ENCODE measurements at regions not wholly inside any gene's neighbourhood (a gene's known extent, or its start where the extent isn't known, plus 50 kb on each side); places are given as distances from the start of the nearest gene placed in this dataset.
"Not testable (repeated sequence)": the region's sequence is repeated elsewhere in the genome, so short reads cannot be mapped to it uniquely, and the experiment has no call there.

DNA sequence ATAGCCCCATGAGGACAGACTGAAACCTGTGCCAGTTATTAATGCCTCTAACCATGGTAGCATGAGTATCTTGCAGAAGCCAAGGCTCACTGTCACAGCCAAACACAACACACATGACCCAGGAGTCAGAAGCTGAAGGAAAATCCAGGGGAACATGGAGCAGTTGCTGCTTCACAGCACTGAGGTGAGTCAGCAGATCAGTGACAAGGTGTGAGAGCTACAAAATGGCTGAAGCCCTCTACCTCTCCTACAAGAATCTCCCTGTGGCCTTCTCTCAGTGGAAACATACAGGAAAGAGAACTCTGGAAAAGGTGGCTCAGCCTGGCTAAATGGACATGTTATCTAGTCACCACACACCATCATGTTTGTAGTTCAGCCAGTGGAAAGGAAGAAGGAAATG lies 93.5 kb downstream of the NAB1 start:
- DNase-seq (ENCODE audit: low read depth): no peak

DNA sequence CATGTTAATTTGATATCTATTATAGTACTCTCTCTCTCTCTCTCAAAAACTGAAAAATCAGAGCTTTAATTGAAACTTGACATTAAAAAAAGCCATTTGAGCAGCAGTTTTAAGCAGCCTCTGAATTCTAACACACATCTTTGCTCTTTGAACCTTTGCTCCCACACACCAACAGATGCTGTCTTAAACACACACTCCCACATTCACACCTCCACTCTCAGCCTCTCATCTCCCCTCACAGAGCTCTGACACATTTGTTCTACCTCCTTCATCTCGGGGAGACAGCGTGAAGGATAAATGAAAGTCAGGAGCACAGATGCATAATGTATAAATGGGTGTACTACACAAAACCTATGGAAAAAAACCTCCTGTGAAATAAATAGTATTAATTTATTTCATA lies 95.2 kb downstream of the NAB1 start:
- no peak for DNase-seq (ENCODE audit: low read depth)

DNA sequence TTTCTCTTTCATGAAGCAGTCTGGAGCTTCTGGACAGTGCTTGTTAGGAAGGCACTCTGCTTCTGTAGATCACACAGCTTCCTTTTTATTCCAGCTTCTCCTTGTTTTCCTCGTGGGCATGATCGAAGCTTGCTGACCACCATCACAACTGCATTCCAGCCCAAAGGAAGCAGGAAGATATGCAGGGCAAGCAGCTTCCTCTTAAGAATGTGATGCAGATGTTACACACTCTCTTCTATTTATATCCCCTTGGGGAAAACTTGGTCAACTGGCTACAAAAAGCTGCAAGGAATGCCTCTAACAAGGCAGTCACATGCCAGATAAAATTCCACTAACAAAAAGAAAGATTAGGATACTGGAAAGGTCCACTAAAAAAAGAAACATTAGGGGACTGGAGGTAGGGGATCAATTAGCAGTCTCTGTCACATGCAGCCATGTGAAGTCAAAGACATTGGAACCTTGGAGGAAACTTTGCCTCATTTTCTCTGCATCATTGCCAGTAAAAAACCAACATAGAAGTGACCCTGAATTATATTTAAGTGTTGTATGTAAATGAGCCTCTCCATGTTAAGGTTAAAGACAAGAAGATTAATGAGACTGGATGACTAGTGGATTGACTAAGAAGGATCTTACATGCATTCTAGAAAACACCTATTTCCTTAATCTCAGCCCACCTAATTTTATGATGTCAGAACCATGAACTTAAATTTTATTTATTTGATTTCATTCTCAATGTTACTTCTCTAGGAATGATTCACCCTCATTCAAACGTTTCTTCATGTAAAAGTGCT lies 98.3 kb downstream of the NAB1 start:
- DNase-seq (ENCODE audit: low read depth): peak; percentile 31

DNA sequence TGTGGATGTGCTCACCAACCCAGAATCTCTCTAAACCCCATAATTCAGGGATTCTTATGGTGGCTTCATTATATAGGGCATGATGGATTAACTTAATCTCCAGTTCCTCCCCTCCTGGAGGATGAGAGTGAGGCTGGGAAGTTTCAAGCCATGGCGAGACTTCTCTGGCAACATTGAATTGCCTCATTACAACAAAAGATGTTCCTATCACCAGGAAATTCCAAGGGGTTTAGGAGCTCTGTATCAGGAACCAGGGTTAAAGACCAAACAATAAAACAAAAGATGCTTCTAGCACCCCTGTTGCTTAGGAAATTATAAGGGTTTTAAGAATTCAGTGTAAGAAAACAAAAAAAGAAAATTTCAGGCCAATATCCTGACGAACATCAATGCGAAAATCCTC lies 100.1 kb downstream of the NAB1 start:
- no peak for DNase-seq (ENCODE audit: low read depth)

DNA sequence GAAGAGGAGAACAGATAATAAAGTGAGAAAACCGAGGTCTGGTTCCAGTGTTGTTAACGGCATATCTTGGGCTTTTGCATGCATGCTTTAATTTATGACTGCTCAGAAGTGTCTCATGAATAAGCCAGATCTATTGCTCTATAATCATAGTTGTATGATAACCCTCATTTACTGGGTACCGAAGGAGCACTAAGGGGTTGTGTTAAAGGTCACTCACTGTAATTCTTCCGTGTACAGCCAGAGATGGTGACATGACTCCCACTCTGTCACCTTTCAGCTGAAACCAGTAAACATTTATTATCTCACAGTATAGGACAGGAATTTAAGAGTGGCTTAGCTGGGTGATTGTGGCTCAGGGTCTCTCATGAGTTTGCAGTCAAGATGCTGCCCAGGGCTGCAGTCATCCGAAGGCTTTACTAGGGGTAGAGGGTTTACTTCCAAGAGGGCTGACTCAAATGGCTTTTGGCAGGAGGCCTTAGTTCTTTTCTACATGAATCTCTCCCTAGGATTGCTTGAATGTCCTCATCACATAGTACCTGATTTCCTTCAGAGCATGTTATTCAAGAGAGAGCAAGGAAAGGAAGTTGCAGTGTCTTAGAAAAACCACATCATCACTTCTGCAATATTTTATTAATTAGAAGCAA lies 107.0 kb downstream of the NAB1 start:
- no peak for DNase-seq (ENCODE audit: low read depth)

DNA sequence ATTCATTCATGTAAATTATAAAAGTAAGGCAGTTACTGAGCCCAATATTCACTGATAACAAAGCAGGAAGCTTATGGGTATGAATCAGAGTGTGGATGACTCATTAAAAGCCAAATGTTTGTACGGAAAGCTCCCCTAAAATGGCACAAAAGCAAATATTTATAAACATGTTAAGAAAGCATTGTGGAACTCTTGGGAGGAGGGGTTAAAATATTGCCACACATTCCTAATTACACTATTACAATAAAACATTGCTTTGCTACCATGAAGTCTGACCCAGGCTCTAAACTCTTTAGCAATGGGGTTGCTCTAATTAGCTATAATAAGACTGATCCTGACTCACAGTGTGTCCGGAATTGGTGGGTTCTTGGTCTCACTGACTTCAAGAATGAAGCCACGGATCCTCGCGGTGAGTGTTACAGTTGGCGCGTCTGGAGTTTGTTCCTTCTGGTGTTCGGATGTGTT lies 110.9 kb downstream of the NAB1 start:
- DNase-seq (ENCODE audit: low read depth): peak; percentile 78

DNA sequence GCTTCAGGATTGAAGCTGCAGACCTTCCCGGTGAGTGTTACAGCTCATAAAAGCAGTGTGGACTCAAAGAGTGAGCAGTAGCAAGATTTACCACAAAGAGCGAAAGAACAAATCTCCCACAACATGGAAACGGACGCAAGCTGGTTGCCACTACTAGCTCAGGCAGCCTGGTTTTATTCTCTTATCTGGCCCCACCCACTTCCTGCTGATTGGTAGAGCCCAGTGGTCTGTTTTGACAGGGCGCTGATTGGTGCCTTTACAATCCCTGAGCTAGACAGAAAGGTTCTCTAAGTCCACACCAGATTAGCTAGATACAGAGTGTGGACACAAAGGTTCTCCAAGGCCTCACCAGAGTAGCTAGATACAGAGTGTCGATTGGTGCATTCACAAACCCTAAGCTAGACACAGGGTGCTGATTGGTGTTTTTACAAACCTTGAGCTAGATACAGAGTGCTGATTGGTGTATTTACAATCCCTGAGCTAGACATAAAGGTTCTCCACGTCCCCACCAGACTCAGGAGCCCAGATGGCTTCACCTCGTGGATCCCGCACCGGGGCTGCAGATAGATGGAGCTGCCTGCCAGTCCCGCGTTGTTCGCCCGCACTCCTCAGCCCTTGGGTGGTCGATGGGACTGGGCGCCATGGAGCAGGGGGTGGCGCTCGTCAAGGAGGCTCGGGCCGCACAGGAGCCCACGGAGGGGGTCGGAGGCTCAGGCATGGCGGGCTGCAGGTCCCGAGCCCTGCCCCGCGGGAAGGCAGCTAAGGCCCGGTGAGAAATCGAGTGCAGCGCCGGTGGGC lies 111.7 kb downstream of the NAB1 start:
- not testable (repeated sequence) for DNase-seq (ENCODE audit: low read depth)

DNA sequence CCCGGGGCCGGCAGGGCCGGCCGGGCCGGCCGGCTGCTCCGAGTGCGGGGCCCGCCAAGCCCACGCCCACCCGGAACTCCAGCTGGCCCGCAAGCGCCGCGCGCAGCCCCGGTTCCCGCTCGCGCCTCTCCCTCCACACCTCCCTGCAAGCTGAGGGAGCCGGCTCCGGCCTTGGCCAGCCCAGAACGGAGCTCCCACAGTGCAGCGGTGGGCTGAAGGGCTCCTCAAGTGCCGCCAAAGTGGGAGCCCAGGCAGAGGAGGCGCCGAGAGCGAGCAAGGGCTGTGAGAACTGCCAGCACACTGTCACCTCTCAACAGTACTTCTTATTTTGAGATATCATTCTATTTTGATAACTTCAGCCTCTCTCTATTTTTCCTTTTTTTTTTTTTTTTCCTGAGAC lies 112.3 kb downstream of the NAB1 start:
- DNase-seq (ENCODE audit: low read depth): not testable (repeated sequence)

DNA sequence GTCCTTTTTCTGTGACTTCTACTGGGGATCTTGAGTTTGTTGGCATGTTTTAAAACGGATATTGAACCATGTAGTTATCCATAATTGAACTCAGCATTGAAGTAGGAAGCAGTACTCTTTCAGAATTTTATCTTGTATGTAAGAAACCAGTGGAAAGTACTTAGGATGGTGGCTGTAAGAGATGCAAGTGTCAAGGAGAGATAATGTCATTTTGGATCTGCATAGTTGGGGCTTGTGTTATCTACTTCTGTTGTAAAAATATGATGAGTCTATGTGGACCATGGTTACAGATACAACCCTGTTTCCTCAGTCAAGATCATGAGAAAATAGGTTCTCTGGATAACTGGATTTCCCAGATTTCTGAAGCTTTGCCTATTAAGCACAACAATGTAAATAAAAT lies 113.7 kb downstream of the NAB1 start:
- DNase-seq (ENCODE audit: low read depth): no peak

DNA sequence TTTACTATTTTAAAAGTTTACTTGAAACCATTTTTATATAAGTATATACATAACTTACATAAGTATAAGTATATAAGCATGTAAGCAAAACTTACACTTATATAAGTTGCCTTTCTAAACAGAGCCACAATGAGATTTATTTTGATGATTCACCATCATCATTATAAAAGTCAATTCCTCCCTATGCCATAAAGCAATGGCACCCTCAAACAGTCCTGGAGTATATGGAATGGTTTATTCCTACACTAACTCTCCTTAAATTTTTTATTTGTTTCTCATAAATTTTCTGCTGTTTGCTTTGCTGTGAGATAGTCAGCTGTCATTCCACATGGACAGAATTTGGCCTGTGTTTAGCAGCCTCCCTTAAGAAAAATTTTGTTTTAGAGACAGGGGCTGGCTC lies 114.2 kb downstream of the NAB1 start:
- no peak for DNase-seq (ENCODE audit: low read depth)

DNA sequence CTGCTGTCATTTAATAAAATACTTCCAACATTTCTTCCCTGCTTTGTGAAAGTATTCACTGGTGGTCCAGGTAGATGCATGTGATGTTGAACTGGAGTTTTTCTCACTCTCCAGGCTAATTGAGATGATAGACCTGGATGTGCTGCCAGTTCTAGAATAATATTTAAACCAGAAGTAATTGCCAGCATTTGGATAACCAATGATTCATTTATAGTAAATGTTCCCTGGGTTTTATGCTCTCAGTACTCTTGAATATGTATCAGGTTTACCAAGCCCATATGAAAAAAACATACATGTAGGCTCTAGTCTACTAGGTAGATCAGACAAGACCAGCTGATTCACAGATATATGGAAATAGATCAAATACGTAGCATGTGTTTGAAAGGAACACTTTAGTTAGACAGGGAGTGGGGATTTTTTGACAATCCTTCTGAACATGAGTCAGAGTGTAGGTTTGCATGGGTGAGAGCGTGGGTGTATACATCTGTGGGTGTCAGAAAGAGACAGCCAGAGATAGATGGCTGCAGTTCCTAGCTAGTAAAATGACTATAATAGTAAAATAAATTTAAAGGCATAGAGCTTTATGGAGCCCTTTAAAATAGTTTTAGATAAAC lies 115.1 kb downstream of the NAB1 start:
- DNase-seq (ENCODE audit: low read depth): no peak

DNA sequence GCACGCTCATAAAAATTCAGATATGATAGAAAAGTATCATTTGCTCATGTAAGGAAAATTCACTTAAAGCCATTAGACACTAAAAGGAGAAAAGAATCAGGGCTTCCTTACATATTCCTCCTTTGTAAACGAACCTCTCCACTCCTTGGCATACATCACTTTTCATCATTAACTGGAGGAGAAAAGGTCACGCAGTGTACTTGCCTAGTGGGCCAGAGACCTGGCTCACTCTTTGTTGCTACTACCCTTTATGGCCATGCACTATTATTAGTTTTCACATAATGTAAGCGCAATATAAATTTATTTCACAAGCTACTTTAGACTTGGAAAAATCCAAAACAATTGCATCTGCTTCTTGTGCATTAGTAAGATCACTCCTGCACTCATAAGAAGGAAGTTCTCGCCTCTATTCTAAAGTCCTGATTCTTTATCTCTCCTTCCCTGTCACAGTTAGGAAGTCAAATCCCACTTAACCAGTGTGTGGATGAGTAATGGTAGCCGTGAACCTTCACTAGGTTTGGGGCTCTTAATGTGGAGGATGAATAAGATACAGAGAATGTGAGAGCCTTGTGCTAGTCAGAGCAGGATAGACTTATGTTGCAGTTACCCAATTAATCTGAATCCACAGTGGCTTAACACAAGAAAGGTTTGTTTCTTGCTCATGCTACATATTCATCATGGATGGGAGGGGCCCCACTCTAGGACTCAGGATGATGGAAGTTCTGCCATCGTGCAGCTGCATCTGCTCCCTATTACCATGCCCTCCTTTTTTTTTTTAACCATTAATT lies 115.0 kb upstream of the GLS start:
- DNase-seq (ENCODE audit: low read depth): peak; percentile 93

DNA sequence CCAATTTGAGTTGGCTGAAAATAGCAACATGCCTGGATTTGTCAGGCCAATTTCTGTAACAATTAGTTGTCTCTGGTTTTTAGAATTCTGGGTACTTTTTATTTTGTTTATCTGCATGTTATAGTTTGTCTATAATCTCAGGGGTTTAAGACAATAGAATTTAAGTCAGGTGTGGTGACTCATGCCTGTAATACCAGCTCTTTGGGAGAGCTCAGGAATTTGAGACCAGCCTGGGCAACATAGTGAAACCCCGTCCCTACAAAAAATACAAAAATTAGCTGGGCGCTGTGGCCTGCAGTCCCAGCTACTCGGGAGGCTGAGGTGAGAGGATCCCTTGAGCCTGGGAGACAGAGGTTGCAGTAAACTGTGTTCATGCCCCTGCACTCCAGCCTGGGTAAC lies 114.4 kb upstream of the GLS start:
- DNase-seq (ENCODE audit: low read depth): no peak

DNA sequence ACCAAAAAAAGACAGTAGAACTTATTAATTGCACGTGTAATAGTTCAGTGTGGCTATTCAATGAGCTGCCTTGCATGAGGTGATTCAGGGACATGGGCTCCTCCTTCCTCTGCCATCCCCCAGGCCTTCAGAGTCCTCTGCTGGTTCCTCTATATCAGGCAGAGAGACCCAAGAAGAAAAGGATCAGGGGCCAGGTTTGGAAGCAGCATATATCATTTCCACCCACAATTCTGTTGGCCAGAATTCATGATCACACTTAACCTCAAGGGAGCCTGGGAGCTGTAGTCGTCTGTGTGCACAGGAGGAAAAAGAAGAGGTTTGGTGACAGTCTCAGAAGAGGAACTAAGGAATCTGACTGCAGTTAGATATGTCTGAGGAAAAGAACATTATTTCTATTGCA lies 114.0 kb upstream of the GLS start:
- DNase-seq (ENCODE audit: low read depth): peak; percentile 54

DNA sequence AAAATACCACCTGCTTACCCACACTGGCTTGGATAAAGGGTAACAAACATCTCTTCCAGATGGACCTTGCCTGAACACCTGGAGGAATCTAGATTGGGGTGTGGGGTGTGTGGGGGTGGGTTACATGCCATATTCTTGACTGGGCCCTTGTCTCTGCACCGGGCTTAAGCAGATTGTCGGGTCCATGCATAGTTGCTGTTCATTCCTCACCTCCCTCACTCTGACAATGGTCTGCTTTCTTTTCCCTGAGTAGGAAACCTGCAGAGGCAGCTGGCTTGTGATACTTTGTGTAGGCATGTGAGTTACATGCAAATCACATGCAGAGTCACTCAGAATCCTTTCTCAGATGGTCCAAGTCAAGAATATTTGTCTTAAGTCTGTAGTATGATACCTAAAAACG lies 112.8 kb upstream of the GLS start:
- DNase-seq (ENCODE audit: low read depth): no peak

DNA sequence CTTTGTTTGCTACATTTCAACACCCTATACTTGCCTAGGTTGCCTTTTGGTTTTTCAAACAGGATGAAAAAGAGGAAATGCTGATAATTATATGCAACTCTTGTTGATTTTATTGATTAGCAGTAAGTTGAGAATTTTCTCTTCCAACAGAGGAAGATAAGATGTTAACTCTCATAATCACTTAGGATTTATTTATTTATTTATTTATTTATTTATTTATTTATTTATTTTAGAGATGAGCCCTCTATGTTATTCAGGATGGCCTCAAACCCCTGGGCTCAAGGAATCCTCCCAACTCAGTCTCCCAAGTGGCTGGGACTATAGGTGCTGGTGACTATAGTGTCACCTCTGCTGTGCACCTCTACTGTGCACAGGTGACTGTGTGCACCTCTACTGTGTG lies 111.4 kb upstream of the GLS start:
- DNase-seq (ENCODE audit: low read depth): no peak

DNA sequence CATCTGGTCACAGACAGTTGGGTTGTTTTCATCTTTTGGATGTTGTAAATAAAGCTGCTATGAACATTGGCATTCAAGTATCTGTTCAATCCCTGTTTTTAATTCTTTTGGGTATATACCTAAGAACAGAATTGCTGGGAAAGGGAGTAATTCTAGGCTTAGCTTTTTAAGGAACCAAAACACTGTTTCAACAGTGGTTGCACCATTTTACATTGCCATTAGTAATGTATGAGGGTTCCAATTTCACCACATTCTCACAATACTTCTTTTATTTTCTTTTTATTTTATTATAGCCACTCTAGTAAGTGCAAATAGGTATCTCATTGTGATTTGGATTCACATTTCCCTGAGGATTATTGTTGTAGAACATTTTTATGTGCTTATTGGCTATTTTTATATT lies 108.9 kb upstream of the GLS start:
- no peak for DNase-seq (ENCODE audit: low read depth)

DNA sequence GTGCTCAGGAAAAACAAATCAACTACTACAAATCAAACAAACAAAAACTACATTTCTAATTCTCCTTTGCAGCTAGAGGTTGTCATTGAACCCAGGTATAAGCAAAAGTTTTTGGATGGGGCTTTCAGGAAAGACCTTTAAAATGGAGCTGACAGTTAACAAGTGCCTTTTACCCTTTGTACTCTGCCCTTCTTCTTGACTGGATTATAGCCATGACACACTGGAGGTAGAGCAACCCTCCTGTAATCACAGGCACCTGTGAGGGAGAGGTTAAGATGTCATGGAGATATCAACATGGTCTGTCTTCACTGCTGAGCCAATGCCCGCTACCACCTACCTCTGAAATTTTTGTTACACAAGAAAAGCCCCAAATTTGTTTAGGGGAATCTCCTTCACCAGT lies 100.0 kb upstream of the GLS start:
- no peak for DNase-seq (ENCODE audit: low read depth)

DNA sequence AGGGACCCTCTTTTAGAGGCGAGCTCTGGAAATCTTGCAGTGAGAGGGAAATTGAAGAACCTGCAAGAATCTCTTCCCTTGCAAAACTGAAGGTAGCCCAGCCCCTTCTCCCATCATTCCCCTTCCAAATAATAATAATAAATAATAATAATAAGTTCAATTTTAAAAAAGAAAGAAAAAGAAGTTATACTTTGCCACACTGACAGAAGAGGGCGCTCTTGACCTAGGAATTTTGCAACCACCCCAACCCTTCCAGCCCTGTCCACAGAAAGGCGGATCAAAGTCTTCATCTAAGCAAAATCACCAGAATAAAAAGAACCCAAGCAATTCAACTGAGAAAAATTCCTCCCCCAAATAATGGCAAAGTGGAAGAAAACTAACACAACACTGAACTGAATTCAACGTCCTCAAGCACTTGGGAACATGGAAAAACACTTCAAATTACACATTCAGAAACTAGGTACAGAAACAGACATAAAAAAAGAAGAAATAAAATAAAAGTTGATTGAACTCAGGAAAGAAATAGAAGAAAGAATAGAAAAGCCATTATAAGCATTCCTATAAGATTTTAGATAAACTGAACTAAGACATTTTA lies 98.9 kb upstream of the GLS start:
- peak; percentile 43 for DNase-seq (ENCODE audit: low read depth)

DNA sequence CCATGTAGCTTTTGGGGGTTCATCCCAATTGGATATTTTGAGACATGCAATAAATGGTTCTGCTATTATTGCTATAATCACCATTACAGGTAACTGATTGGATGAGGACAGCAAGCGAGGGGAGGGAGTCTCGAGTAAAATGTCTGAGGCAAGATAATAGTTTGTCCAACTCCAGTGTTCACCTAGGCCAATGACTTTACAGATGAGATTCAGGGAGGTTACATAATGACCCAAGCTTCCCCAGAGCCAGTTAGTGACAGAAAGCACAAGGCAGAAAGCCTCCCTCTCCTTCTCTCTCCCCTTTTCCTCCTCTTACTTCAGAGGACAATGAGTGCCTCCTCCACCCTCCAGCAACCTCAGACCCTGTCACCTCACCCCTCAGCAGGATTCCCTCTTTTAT lies 98.4 kb upstream of the GLS start:
- no peak for DNase-seq (ENCODE audit: low read depth)
